A549 (cell line): ENCODE measurements at regions not wholly inside any gene's neighbourhood (a gene's known extent, or its start where the extent isn't known, plus 50 kb on each side); places are given as distances from the start of the nearest gene placed in this dataset.

Experiments
- CTCF ChIP-seq: fragments of >200 bp; sonication (Bioruptor Twin); formaldehyde crosslinking; IDR thresholded peaks from 3 replicates; pipeline ENCODE4 v1.5.1; 2016
- POLR2A ChIP-seq: IDR thresholded peaks from 2 replicates; pipeline ENCODE4 v1.6.1; 2012; ENCODE audit warnings: mild to moderate bottlenecking, low read length
- POLR2AphosphoS2 ChIP-seq: conservative IDR thresholded peaks from 2 replicates; pipeline ENCODE4 v1.6.1; 2012; ENCODE audit warnings: low read length, improper control_type of control experiment, inconsistent platforms
- RFX5 ChIP-seq: fragments of 450-650 bp; IDR thresholded peaks from 2 replicates; pipeline ENCODE4 v1.7.1; 2014; ENCODE audit warnings: antibody characterized with exemption, mild to moderate bottlenecking, moderate library complexity

GRCh38 chr17:55911186-55911585 lies 160.3 kb downstream of the PCTP start:
- TF ChIP-seq RFX5 (no peak), CTCF (no peak), POLR2AphosphoS2 (no peak), POLR2A (no peak)
